ENCODE measurements at regions not wholly inside any gene's neighbourhood (a gene's known extent, or its start where the extent isn't known, plus 50 kb on each side); places are given as distances from the start of the nearest gene placed in this dataset.

DNA sequence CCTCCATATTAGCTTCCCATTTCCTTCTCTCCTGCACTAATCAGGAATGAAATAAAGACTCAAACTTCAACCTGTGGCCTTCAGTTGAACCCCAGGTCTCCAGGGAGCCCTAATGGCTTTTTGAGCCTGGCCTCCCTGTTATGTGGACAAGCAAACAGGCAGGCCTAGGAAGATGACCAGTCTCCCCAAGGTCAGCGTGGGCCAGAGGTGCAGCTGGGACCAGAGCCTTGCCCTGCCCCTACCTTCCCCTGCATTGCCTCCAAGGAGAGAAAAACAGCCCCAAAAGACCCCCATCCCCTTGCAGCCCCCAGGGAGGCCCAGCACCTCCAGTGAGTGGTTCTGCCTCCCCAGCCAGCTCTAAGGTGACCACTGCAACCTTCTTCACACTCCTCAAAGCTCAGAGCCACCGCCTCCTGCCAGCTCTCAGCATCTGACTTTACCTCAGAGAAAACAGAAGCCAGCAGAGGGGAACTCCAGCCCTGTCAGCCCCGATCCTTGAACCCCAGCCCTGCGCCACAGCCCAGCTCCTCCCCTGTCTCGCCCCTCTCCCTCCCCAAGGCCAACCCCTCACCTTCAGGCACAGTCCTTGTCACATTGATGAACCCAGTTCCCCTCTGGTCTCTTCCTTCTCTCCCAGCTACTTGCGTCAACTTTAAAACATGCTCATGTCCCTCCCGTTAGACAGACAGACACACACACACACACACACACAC lies 59.5 kb upstream of the ID2 start:
- H3K9me3 ChIP-seq = no peaks in the 10 kb centered on the region
- H3K4me1 ChIP-seq = peaks cover 0 to 8% of the 10 kb centered on the region in 2 donors
- TF ChIP-seq, protein P1, sequence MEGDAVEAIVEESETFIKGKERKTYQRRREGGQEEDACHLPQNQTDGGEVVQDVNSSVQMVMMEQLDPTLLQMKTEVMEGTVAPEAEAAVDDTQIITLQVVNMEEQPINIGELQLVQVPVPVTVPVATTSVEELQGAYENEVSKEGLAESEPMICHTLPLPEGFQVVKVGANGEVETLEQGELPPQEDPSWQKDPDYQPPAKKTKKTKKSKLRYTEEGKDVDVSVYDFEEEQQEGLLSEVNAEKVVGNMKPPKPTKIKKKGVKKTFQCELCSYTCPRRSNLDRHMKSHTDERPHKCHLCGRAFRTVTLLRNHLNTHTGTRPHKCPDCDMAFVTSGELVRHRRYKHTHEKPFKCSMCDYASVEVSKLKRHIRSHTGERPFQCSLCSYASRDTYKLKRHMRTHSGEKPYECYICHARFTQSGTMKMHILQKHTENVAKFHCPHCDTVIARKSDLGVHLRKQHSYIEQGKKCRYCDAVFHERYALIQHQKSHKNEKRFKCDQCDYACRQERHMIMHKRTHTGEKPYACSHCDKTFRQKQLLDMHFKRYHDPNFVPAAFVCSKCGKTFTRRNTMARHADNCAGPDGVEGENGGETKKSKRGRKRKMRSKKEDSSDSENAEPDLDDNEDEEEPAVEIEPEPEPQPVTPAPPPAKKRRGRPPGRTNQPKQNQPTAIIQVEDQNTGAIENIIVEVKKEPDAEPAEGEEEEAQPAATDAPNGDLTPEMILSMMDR (IDR thresholded peaks at IDR 0.05) = no peak
- H3K27ac ChIP-seq = no peak overlapping the region
- H3K4me3 ChIP-seq = no peak overlapping the region
- DNase-seq (ENCODE audit: low spot score) = no peak
- H3K27me3 ChIP-seq = no peaks in the 10 kb centered on the region
- H3K36me3 ChIP-seq = no peaks in the 10 kb centered on the region

- H3K4me3 ChIP-seq = no peak overlapping the region
- no peaks in the 10 kb centered on the region for H3K36me3 ChIP-seq
- DNase-seq (ENCODE audit: low spot score) = no peak
- no peak overlapping the region for H3K27ac ChIP-seq
- H3K9me3 ChIP-seq = no peaks in the 10 kb centered on the region
- H3K27me3 ChIP-seq = no peaks in the 10 kb centered on the region
- peaks cover 0 to 8% of the 10 kb centered on the region in 2 donors for H3K4me1 ChIP-seq
- TF ChIP-seq, protein P1 (IDR thresholded peaks at IDR 0.05) = no peak
These were observed 58.9 kb upstream of the ID2 start for GRCh38 chr2:8622924-8623465.

- TF ChIP-seq, protein P1 (IDR thresholded peaks at IDR 0.05) = no peak
- Histone ChIP-seq H3K9me3 (no peaks in the 10 kb centered on the region), H3K36me3 (no peaks in the 10 kb centered on the region), H3K4me1 (peaks cover 0 to 8% of the 10 kb centered on the region in 2 donors), H3K27me3 (no peaks in the 10 kb centered on the region), H3K4me3 (no peak overlapping the region), H3K27ac (no peak overlapping the region)
- no peak for DNase-seq (ENCODE audit: low spot score)
These were observed 58.3 kb upstream of the ID2 start for GRCh38 chr2:8623576-8623957.

DNA sequence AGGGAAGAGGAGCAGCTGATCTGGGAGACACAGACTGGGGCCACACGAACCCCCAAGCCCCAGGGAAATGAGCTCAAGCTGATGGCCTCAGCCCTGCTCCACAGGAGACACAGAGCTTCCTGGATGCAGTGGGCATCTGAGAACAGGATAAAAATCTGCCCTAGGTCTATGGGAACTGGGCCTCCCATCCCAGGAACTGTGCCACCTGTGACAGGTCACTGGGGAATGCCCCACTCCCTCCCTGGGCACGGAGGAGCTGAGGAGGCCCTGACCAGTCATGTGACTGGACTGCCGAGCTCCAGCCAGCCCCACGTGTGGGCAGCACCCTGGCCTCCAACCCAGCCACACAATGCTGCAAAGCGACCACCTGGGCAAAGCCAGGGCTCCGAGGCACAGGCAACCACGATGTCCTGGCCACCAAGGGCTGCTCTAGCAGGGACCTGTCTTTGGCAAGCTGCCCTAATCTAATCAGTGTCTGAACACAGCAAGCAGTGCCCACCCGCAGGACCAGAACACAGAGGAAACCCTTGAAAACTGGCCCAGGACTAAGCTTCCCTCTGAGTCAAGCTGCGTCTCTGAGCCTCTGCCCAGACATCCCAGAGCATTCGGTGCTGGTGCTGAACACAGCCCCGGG lies 57.8 kb upstream of the ID2 start:
- no peak overlapping the region for H3K27ac ChIP-seq
- no peaks in the 10 kb centered on the region for H3K36me3 ChIP-seq
- H3K27me3 ChIP-seq = no peaks in the 10 kb centered on the region
- H3K9me3 ChIP-seq = no peaks in the 10 kb centered on the region
- TF ChIP-seq, protein P1 (IDR thresholded peaks at IDR 0.05) = no peak
- DNase-seq (ENCODE audit: low spot score) = no peak
- peaks cover 0 to 8% of the 10 kb centered on the region in 2 donors for H3K4me1 ChIP-seq
- H3K4me3 ChIP-seq = no peak overlapping the region

DNA sequence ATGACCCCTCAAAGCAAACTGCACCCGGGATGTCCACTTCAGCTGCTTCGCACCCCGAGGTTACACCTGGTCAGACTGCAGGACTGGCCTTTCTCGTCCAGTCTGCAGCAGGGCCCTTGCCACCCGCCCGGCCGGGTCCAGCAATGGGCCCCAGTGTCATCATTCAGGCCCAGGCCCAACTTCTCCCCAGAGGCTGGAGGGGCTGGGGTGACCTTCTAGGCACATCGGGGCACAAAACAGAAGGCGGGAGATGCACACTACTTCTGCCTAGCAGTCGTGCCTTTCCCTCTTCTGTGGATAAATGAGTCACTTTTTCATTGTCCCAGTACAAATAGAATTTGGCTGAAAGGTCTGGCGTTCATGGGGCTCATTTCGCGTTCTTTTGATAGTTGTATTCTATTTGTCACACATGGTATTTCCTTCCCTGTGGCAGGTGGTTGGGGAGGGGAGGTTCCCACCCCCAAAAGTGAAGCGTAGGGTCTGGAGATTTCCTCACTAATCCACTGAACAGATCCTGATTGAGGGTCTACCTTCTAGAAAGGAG lies 56.9 kb upstream of the ID2 start:
- TF ChIP-seq, protein P1 (IDR thresholded peaks at IDR 0.05) = no peak

More for the DNA sequence above, 56.9 kb upstream of the ID2 start:
- Histone ChIP-seq H3K27me3 (no peaks in the 10 kb centered on the region), H3K4me3 (no peak overlapping the region), H3K9me3 (no peaks in the 10 kb centered on the region), H3K4me1 (peaks cover 0 to 8% of the 10 kb centered on the region in 2 donors), H3K36me3 (no peaks in the 10 kb centered on the region), H3K27ac (no peak overlapping the region)
- no peak for DNase-seq (ENCODE audit: low spot score)

All from right atrium auricular region (tissue), 2 donors.